ENCODE measurements at regions not wholly inside any gene's neighbourhood (a gene's known extent, or its start where the extent isn't known, plus 50 kb on each side); places are given as distances from the start of the nearest gene placed in this dataset.

GRCh38 chr5:28779161-28779754 is 1740.9 kb upstream of the CDH9 start:
- H2BK12ac ChIP-seq (ENCODE audit: low read depth, low read length): no peak overlapping the region
- H3K23ac ChIP-seq (ENCODE audit: insufficient read length): no peak overlapping the region
- no peak overlapping the region for H4K91ac ChIP-seq (replicated peaks; ENCODE audit: insufficient read length, low read length)
- H4K20me1 ChIP-seq (replicated peaks in 1 of 2; ENCODE audit: control insufficient read depth in 1 of 2, insufficient read depth in 2 of 2, low read length in 2 of 2): no peaks in the 10 kb centered on the region
- TF ChIP-seq YY1 (IDR thresholded peaks at IDR 0.05; ENCODE audit: low read depth, low read length) (no peak), RAD21 (IDR thresholded peaks at IDR 0.05 in 1 of 2, conservative IDR thresholded peaks at IDR 0.05 in 1 of 2; ENCODE audit: low read depth in 2 of 2, low read length in 2 of 2) (peak; percentile 82), GTF2F1 (IDR thresholded peaks at IDR 0.05; ENCODE audit: borderline replicate concordance, low read depth, low read length) (no peak)
- TF ChIP-seq, protein P1, sequence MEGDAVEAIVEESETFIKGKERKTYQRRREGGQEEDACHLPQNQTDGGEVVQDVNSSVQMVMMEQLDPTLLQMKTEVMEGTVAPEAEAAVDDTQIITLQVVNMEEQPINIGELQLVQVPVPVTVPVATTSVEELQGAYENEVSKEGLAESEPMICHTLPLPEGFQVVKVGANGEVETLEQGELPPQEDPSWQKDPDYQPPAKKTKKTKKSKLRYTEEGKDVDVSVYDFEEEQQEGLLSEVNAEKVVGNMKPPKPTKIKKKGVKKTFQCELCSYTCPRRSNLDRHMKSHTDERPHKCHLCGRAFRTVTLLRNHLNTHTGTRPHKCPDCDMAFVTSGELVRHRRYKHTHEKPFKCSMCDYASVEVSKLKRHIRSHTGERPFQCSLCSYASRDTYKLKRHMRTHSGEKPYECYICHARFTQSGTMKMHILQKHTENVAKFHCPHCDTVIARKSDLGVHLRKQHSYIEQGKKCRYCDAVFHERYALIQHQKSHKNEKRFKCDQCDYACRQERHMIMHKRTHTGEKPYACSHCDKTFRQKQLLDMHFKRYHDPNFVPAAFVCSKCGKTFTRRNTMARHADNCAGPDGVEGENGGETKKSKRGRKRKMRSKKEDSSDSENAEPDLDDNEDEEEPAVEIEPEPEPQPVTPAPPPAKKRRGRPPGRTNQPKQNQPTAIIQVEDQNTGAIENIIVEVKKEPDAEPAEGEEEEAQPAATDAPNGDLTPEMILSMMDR (IDR thresholded peaks at IDR 0.05; ENCODE audit: control extremely low read depth in 1 of 3, insufficient read depth in 1 of 3, low read depth in 1 of 3, low read length in 3 of 3): peak in 2 of 3 experiments; percentile 52 to 62; a peak in 2 of 4 replicates
- H3K56ac ChIP-seq (replicated peaks; ENCODE audit: insufficient read length, low read depth, low read length): no peak overlapping the region
- no peak for FAIRE-seq
- H3K4me3 ChIP-seq (ENCODE audit: extremely low read depth in 1 of 4, insufficient read depth in 2 of 4, low read depth in 3 of 4, low read length in 4 of 4): no peak overlapping the region
- H2BK20ac ChIP-seq (ENCODE audit: low read length): no peak overlapping the region
- no peak overlapping the region for H2BK5ac ChIP-seq (ENCODE audit: low read depth, low read length)
- H3K36me3 ChIP-seq (ENCODE audit: control insufficient read depth in 2 of 4, insufficient read depth in 4 of 4, low read length in 3 of 4): no peaks in the 10 kb centered on the region
- H2AFZ ChIP-seq (ENCODE audit: low read length): no peak overlapping the region
- H3K9me3 ChIP-seq (ENCODE audit: insufficient read depth in 2 of 2, low read depth in 1 of 2, low read length in 1 of 2): no peaks in the 10 kb centered on the region
- H3K79me2 ChIP-seq (ENCODE audit: control insufficient read depth in 1 of 2, insufficient read depth in 2 of 2, low read length in 2 of 2): no peaks in the 10 kb centered on the region
- no peak overlapping the region for H3K27ac ChIP-seq (ENCODE audit: low read depth, low read length)
- H3K79me1 ChIP-seq (ENCODE audit: low read depth, low read length): no peaks in the 10 kb centered on the region
- H3K4me2 ChIP-seq (ENCODE audit: insufficient read depth in 1 of 2, low read depth in 2 of 2, low read length in 2 of 2): no peak overlapping the region
- H2AK5ac ChIP-seq (ENCODE audit: low read depth, low read length): no peak overlapping the region
- no peak overlapping the region for H3K9ac ChIP-seq (replicated peaks in 1 of 4; ENCODE audit: extremely low read depth in 1 of 4, low read depth in 3 of 4, low read length in 3 of 4)
- H2BK120ac ChIP-seq (replicated peaks; ENCODE audit: low read depth, low read length): no peak overlapping the region
- no peak overlapping the region for H3K4ac ChIP-seq (replicated peaks; ENCODE audit: insufficient read length, low read depth, low read length)
- no peaks in the 10 kb centered on the region for H3K27me3 ChIP-seq (replicated peaks in 1 of 4; ENCODE audit: control insufficient read depth in 3 of 4, extremely low read depth in 1 of 4, insufficient read depth in 3 of 4, low read length in 3 of 4)
- H4K8ac ChIP-seq (ENCODE audit: extremely low read depth, insufficient read depth, low read length): no peak overlapping the region
- H4K5ac ChIP-seq (ENCODE audit: insufficient read length, low read depth, low read length): no peak overlapping the region
- ChIA-PET CTCF (ENCODE audit: partially characterized antibody) (interaction anchor here (1.1 to 1.2 kb wide), 2 partner anchors 9 to 10 kb away, joined by 3 to 4 read pairs; no protein-coding TSS in a partner anchor), POLR2A (ENCODE audit: partially characterized antibody) (no interaction called here)
- H3K18ac ChIP-seq (ENCODE audit: extremely low read depth, low read length): no peak overlapping the region
- no peak overlapping the region for H2BK15ac ChIP-seq (ENCODE audit: low read length)
- H3K14ac ChIP-seq (ENCODE audit: insufficient read length): no peak overlapping the region
- H3K4me1 ChIP-seq (replicated peaks in 1 of 4; ENCODE audit: control insufficient read depth in 3 of 4, insufficient read depth in 4 of 4, low read length in 3 of 4): no peaks in the 10 kb centered on the region
- DNase-seq (ENCODE audit: low read depth in 1 of 2, low spot score in 2 of 2): no peak
- no peaks in the 10 kb centered on the region for H3K23me2 ChIP-seq (ENCODE audit: low read depth, low read length)

All from H1 (cell line).